VCaP (cell line): ENCODE measurements at regions not wholly inside any gene's neighbourhood (a gene's known extent, or its start where the extent isn't known, plus 50 kb on each side); places are given as distances from the start of the nearest gene placed in this dataset.

Experiments
- H3K27ac ChIP-seq: fragments of 450-650 bp; 2 replicates; pipeline ENCODE4 v1.5.1; 2017
- CTCF ChIP-seq: fragments of 450-650 bp; conservative IDR thresholded peaks from 2 replicates; pipeline ENCODE4 v1.5.1; 2017; ENCODE audit warnings: mild to moderate bottlenecking, moderate library complexity

GRCh38 chr15:46174122-46174521 is 539.3 kb downstream of the SQOR start:
- no peak overlapping the region for H3K27ac ChIP-seq
- TF ChIP-seq CTCF = no peak

- no peak for TF ChIP-seq CTCF
Observed at GRCh38 chr15:46177219-46177618, 542.4 kb downstream of the SQOR start.

GRCh38 chr15:46178138-46178537 is 543.3 kb downstream of the SQOR start:
- no peak overlapping the region for H3K27ac ChIP-seq
- TF ChIP-seq CTCF = no peak

More at GRCh38 chr15:46177219-46177618, 542.4 kb downstream of the SQOR start:
- H3K27ac ChIP-seq = no peak overlapping the region

- no peak for TF ChIP-seq CTCF
- no peak overlapping the region for H3K27ac ChIP-seq
Observed at GRCh38 chr15:46207341-46207740, 572.5 kb downstream of the SQOR start.

GRCh38 chr15:46213551-46213950 is 578.7 kb downstream of the SQOR start:
- no peak overlapping the region for H3K27ac ChIP-seq
- no peak for TF ChIP-seq CTCF

GRCh38 chr15:46222826-46223225 is 588.0 kb downstream of the SQOR start:
- no peak for TF ChIP-seq CTCF
- H3K27ac ChIP-seq = no peak overlapping the region

- no peak overlapping the region for H3K27ac ChIP-seq
- TF ChIP-seq CTCF = no peak
Observed at GRCh38 chr15:46229263-46229662, 594.4 kb downstream of the SQOR start.

GRCh38 chr15:46231786-46232185 is 597.0 kb downstream of the SQOR start:
- no peak for TF ChIP-seq CTCF
- no peak overlapping the region for H3K27ac ChIP-seq
